Suprapubic skin (tissue), 4 donors: ENCODE measurements at regions not wholly inside any gene's neighbourhood (a gene's known extent, or its start where the extent isn't known, plus 50 kb on each side); places are given as distances from the start of the nearest gene placed in this dataset.

ENCODE experiments used
- DNase-seq, 2 donors: peaks; one replicate each; pipeline ENCODE4 v3.0.0-alpha.2; 2019; ENCODE audit warnings: low spot score in 2 of 2
- H3K27ac ChIP-seq: fragments of 200-600 bp; sonication (generic); one replicate; pipeline ENCODE4 v1.5.1; 2019
- H3K27me3 ChIP-seq: fragments of 200-600 bp; sonication (generic); one replicate; pipeline ENCODE4 v1.5.1; 2019
- H3K36me3 ChIP-seq: fragments of 200-600 bp; sonication (generic); one replicate; pipeline ENCODE4 v1.5.1; 2019
- H3K4me1 ChIP-seq: fragments of 200-600 bp; sonication (generic); one replicate; pipeline ENCODE4 v1.5.1; 2019
- H3K4me3 ChIP-seq: fragments of 200-600 bp; sonication (generic); one replicate; pipeline ENCODE4 v1.5.1; 2019; ENCODE audit warnings: mild to moderate bottlenecking
- H3K9me3 ChIP-seq: fragments of 200-600 bp; sonication (generic); one replicate; pipeline ENCODE4 v1.5.1; 2019
- EP300 ChIP-seq: sonication (generic); formaldehyde crosslinking; IDR thresholded peaks from one replicate; pipeline ENCODE4 v1.6.1; 2017; ENCODE audit warnings: antibody characterized with exemption
- POLR2A ChIP-seq, 2 donors: fragments of 450-650 bp; IDR thresholded peaks; one replicate each; pipeline ENCODE4 v1.6.1; 2017; ENCODE audit warnings: antibody characterized with exemption in 2 of 2, mild to moderate bottlenecking in 2 of 2, moderate library complexity in 2 of 2
- POLR2AphosphoS5 ChIP-seq, 3 donors: sonication (generic); formaldehyde crosslinking; IDR thresholded peaks; one replicate each; pipeline ENCODE4 v1.6.1; 2017; ENCODE audit warnings: antibody characterized with exemption in 3 of 3
- WGBS: methylation state at CpG from one replicate; pipeline ENCODE4 v1.1.5; 2018; 5-methylcytosine and 5-hydroxymethylcytosine counted together
- TF ChIP-seq, protein P1 (sequence below), 2 donors: fragments of 200-600 bp in 1 of 2; fragments of 450-650 bp in 1 of 2; sonication (generic) in 1 of 2; IDR thresholded peaks; one replicate each; pipeline ENCODE4 v1.5.1; 2016 to 2019; ENCODE audit warnings: antibody characterized with exemption in 2 of 2, mild to moderate bottlenecking in 1 of 2, moderate library complexity in 1 of 2

DNA sequence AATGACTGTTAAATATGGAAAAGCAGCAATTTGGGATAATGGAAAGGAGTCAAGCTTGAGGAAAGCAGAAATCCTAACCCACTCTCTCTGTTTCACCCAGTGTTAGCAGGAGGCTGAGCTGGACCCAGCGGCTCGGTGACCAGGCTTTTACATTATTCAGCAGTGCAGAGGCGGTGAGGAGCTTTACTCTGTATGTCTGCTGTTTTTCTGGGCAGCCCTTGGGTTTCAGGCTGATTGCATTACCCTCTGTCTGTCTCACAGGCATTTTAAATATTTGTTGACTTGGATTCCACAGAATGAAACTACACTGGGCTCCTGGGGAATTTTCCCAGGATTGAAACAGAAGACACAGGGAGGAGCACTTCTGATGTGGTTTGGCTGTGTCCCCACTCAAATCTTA lies 368.0 kb downstream of the GALR1 start:
- H3K27me3 ChIP-seq, result no peaks in the 10 kb centered on the region
- DNase-seq, result no peak
- H3K27ac ChIP-seq, result no peak overlapping the region
- no peak overlapping the region for H3K4me3 ChIP-seq
- TF ChIP-seq EP300 (no peak), POLR2A (IDR thresholded peaks at IDR 0.05) (no peak), POLR2AphosphoS5 (IDR thresholded peaks at IDR 0.05) (no peak)
- TF ChIP-seq, protein P1, sequence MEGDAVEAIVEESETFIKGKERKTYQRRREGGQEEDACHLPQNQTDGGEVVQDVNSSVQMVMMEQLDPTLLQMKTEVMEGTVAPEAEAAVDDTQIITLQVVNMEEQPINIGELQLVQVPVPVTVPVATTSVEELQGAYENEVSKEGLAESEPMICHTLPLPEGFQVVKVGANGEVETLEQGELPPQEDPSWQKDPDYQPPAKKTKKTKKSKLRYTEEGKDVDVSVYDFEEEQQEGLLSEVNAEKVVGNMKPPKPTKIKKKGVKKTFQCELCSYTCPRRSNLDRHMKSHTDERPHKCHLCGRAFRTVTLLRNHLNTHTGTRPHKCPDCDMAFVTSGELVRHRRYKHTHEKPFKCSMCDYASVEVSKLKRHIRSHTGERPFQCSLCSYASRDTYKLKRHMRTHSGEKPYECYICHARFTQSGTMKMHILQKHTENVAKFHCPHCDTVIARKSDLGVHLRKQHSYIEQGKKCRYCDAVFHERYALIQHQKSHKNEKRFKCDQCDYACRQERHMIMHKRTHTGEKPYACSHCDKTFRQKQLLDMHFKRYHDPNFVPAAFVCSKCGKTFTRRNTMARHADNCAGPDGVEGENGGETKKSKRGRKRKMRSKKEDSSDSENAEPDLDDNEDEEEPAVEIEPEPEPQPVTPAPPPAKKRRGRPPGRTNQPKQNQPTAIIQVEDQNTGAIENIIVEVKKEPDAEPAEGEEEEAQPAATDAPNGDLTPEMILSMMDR (IDR thresholded peaks at IDR 0.05), result no peak
- no peaks in the 10 kb centered on the region for H3K9me3 ChIP-seq
- 85% methylated on average over 3 of the region's 3 CpGs for WGBS
- H3K4me1 ChIP-seq, result peaks cover 5% of the 10 kb centered on the region
- H3K36me3 ChIP-seq, result no peaks in the 10 kb centered on the region

DNA sequence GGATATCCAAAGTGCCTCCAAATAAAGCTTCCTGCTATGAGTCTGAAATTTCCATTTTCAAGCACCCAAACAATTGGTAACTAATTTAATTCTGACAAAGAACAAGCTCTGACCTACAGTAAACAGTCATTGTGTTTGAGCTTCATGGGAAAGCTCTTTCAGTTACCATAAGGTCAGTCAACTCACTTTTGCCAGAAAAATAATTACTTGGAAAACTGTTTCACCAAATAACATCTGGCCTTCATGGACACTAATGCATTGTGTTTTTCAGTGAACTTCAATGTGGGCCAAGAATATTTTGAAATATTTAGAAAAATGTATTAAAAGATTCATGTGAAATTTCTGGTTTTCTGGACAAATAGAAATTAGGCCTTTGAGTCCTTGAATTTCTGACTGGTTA lies 369.9 kb downstream of the GALR1 start:
- H3K4me3 ChIP-seq, result no peak overlapping the region
- TF ChIP-seq POLR2AphosphoS5 (IDR thresholded peaks at IDR 0.05), result no peak
- no peak for TF ChIP-seq POLR2A (IDR thresholded peaks at IDR 0.05)
- no peak for TF ChIP-seq EP300
- TF ChIP-seq, protein P1 (IDR thresholded peaks at IDR 0.05), result no peak
- H3K4me1 ChIP-seq, result peaks cover 5% of the 10 kb centered on the region
- H3K27me3 ChIP-seq, result no peaks in the 10 kb centered on the region
- no peaks in the 10 kb centered on the region for H3K9me3 ChIP-seq
- H3K27ac ChIP-seq, result no peak overlapping the region
- DNase-seq, result no peak
- no peaks in the 10 kb centered on the region for H3K36me3 ChIP-seq

GRCh38 chr18:77622009-77622692 lies 372.5 kb downstream of the GALR1 start:
- TF ChIP-seq POLR2AphosphoS5 (IDR thresholded peaks at IDR 0.05), result no peak
- TF ChIP-seq EP300, result no peak
- no peak for TF ChIP-seq POLR2A (IDR thresholded peaks at IDR 0.05)
- no peaks in the 10 kb centered on the region for H3K9me3 ChIP-seq
- 76% methylated on average over 7 of the region's 8 CpGs for WGBS
- H3K4me3 ChIP-seq, result no peak overlapping the region
- H3K27ac ChIP-seq, result no peak overlapping the region
- no peak for DNase-seq
- H3K36me3 ChIP-seq, result no peaks in the 10 kb centered on the region
- peaks cover 5% of the 10 kb centered on the region for H3K4me1 ChIP-seq
- no peaks in the 10 kb centered on the region for H3K27me3 ChIP-seq

DNA sequence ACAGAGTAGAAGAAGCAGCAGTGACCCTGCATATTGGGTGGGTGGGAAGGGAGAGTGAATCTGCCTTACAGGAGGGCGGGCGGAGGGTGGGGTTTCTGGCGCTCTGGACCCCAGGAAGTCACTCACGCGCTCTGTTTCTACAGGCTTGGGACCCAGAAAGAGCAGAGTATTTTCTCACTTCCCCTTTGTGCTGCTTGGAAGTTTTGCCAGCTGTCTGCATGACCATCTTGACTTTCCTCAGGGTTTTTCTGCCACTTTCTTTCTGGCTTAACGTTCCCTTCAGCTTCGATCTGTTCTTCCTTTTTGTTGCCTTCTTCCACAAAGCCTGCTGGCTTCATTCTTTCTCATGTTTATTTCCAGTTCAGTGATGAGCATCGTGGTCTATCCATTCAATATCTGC lies 383.1 kb downstream of the GALR1 start:
- no peak overlapping the region for H3K27ac ChIP-seq
- H3K27me3 ChIP-seq, result no peaks in the 10 kb centered on the region
- H3K9me3 ChIP-seq, result no peaks in the 10 kb centered on the region
- DNase-seq, result no peak
- 59% methylated on average over 8 of the region's 8 CpGs for WGBS
- no peak overlapping the region for H3K4me3 ChIP-seq
- no peaks in the 10 kb centered on the region for H3K4me1 ChIP-seq
- no peaks in the 10 kb centered on the region for H3K36me3 ChIP-seq
- TF ChIP-seq EP300 (no peak), POLR2A (IDR thresholded peaks at IDR 0.05) (no peak), POLR2AphosphoS5 (IDR thresholded peaks at IDR 0.05) (no peak)
- TF ChIP-seq, protein P1 (IDR thresholded peaks at IDR 0.05), result no peak

DNA sequence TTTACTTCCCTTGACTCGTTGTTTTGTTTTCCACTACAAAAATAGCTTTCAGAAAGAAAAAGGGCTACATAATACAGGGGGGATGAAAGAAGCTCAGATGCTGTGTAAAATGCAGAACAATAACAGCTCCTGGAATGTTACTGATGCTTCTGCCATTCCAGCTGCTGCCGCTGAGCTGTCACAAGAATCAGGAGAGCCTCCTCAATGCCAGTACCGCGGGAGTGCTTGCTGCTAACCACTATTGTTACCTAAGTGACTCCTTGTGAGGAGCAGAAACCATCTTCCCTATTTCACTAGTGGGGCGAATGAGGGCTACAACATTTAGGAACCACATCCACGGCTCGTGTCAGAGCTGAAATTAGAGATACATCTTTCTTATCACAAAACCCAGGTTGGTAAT lies 384.8 kb downstream of the GALR1 start:
- no peak for DNase-seq
- H3K9me3 ChIP-seq, result no peaks in the 10 kb centered on the region
- H3K4me1 ChIP-seq, result no peaks in the 10 kb centered on the region
- H3K36me3 ChIP-seq, result no peaks in the 10 kb centered on the region
- H3K4me3 ChIP-seq, result no peak overlapping the region
- WGBS, result 72% methylated on average over 7 of the region's 7 CpGs
- no peaks in the 10 kb centered on the region for H3K27me3 ChIP-seq
- no peak overlapping the region for H3K27ac ChIP-seq
- no peak for TF ChIP-seq POLR2AphosphoS5 (IDR thresholded peaks at IDR 0.05)
- no peak for TF ChIP-seq POLR2A (IDR thresholded peaks at IDR 0.05)
- TF ChIP-seq, protein P1 (IDR thresholded peaks at IDR 0.05), result no peak
- no peak for TF ChIP-seq EP300

DNA sequence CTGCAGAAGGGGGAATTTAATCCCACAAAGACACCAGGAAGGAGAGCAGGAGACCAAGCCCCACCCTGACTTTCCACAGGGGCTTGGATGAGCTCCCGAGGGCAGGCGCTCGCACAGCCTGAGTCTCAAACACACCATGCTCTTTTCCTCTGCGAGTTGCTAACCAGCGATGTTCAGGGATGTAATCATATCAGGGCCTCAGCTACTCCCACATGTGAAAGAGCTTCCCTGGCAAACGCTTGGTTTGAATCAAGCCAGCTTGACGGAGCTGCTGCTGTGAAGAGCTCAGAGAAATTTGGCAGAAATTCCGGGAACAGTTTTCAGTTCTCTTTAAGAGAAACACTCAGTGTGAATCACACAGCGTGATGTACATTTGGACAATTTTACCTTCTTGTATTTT lies 385.8 kb downstream of the GALR1 start:
- no peaks in the 10 kb centered on the region for H3K4me1 ChIP-seq
- no peak for DNase-seq
- H3K9me3 ChIP-seq, result no peaks in the 10 kb centered on the region
- no peaks in the 10 kb centered on the region for H3K36me3 ChIP-seq
- TF ChIP-seq POLR2A (IDR thresholded peaks at IDR 0.05) (no peak), POLR2AphosphoS5 (IDR thresholded peaks at IDR 0.05) (no peak), EP300 (no peak)
- TF ChIP-seq, protein P1 (IDR thresholded peaks at IDR 0.05), result no peak
- H3K4me3 ChIP-seq, result no peak overlapping the region
- no peak overlapping the region for H3K27ac ChIP-seq
- WGBS, result 46% methylated on average over 6 of the region's 9 CpGs
- no peaks in the 10 kb centered on the region for H3K27me3 ChIP-seq
